BLaER1 treated with 17β-estradiol and CSF1 and Interleukin-3, amounts not matched to agents 10 nM and 100 nM (cell line): ENCODE measurements at regions not wholly inside any gene's neighbourhood (a gene's known extent, or its start where the extent isn't known, plus 50 kb on each side); places are given as distances from the start of the nearest gene placed in this dataset.

Experiments
- H3K27ac ChIP-seq, 11 experiments: shearing (Covaris generic); formaldehyde crosslinking; 2 replicates each; pipeline ENCODE4 v1.8.1; 2022
- H3K27me3 ChIP-seq, 11 experiments: shearing (Covaris generic); formaldehyde crosslinking; 2 replicates each; pipeline ENCODE4 v1.8.1; 2022
- H3K36me3 ChIP-seq, 11 experiments: shearing (Covaris generic); formaldehyde crosslinking; 2 replicates each; pipeline ENCODE4 v1.8.1; 2022
- H3K4me1 ChIP-seq, 10 experiments: shearing (Covaris generic); formaldehyde crosslinking; 2 replicates each; pipeline ENCODE4 v1.8.1; 2022
- H3K4me2 ChIP-seq, 11 experiments: shearing (Covaris generic); formaldehyde crosslinking; 2 replicates each; pipeline ENCODE4 v1.8.1; 2022
- H3K4me3 ChIP-seq, 10 experiments: shearing (Covaris generic); formaldehyde crosslinking; 2 replicates each; pipeline ENCODE4 v1.8.1; 2022
- H3K9ac ChIP-seq, 11 experiments: shearing (Covaris generic); formaldehyde crosslinking; 2 replicates each; pipeline ENCODE4 v1.8.1; 2022
- H3K9me3 ChIP-seq, 11 experiments: shearing (Covaris generic); formaldehyde crosslinking; replicated peaks in 1 of 11; 2 replicates each; pipeline ENCODE4 v1.8.1; 2022
- H4K20me1 ChIP-seq, 11 experiments: shearing (Covaris generic); formaldehyde crosslinking; 2 replicates each; pipeline ENCODE4 v1.8.1; 2022
- Cebpa-rat ChIP-seq, 11 experiments: shearing (Covaris generic); IDR thresholded peaks; 2 replicates each; pipeline ENCODE4 v1.8.1; 2022

GRCh38 chr9:135295551-135296300, 183.9 kb upstream of the PPP1R26 start:
- Histone ChIP-seq H4K20me1 (peaks cover 0 to 18% (median 0%) of the 10 kb centered on the region in 11 experiments; a peak in 2 of 22 replicates), H3K27me3 (peaks cover 0 to 17% (median 0%) of the 10 kb centered on the region in 11 experiments; a peak in 6 of 22 replicates), H3K9me3 (no peaks in the 10 kb centered on the region), H3K27ac (no peak overlapping the region), H3K9ac (no peak overlapping the region), H3K36me3 (no peaks in the 10 kb centered on the region), H3K4me2 (0 out of 22 replicates have a peak overlapping the region, but pooled peaks of 1 of the 11 experiments have one; percentile 45), H3K4me3 (no peak overlapping the region), H3K4me1 (peaks cover 0 to 46% (median 34%) of the 10 kb centered on the region in 10 experiments; a peak in 14 of 20 replicates)
- TF ChIP-seq Cebpa-rat (IDR thresholded peaks at IDR 0.05): no peak

GRCh38 chr9:135296735-135297455, 182.7 kb upstream of the PPP1R26 start:
- TF ChIP-seq Cebpa-rat (IDR thresholded peaks at IDR 0.05): no peak
- no peak overlapping the region for H3K9ac ChIP-seq
- peak overlapping the region in 8 of 11 experiments; percentile 13 to 56 (median 48); a peak in 13 of 22 replicates for H3K4me2 ChIP-seq
- peaks cover 0 to 53% (median 46%) of the 10 kb centered on the region in 10 experiments; a peak in 14 of 20 replicates for H3K4me1 ChIP-seq
- no peak overlapping the region for H3K4me3 ChIP-seq
- H3K36me3 ChIP-seq: no peaks in the 10 kb centered on the region
- peaks cover 0 to 26% (median 0%) of the 10 kb centered on the region in 11 experiments; a peak in 6 of 22 replicates for H3K27me3 ChIP-seq
- H4K20me1 ChIP-seq: peaks cover 0 to 16% (median 0%) of the 10 kb centered on the region in 11 experiments; a peak in 1 of 22 replicates
- no peaks in the 10 kb centered on the region for H3K9me3 ChIP-seq
- H3K27ac ChIP-seq: no peak overlapping the region

GRCh38 chr9:135297456-135298075, 182.0 kb upstream of the PPP1R26 start:
- peak overlapping the region in 8 of 11 experiments; percentile 13 to 56 (median 48); a peak in 13 of 22 replicates for H3K4me2 ChIP-seq
- peaks cover 0 to 16% (median 0%) of the 10 kb centered on the region in 11 experiments; a peak in 1 of 22 replicates for H4K20me1 ChIP-seq
- H3K36me3 ChIP-seq: no peaks in the 10 kb centered on the region
- TF ChIP-seq Cebpa-rat (IDR thresholded peaks at IDR 0.05): no peak
- peaks cover 0 to 26% (median 0%) of the 10 kb centered on the region in 11 experiments; a peak in 6 of 22 replicates for H3K27me3 ChIP-seq
- no peaks in the 10 kb centered on the region for H3K9me3 ChIP-seq
- no peak overlapping the region for H3K9ac ChIP-seq
- H3K27ac ChIP-seq: no peak overlapping the region
- H3K4me1 ChIP-seq: peaks cover 0 to 60% (median 47%) of the 10 kb centered on the region in 10 experiments; a peak in 14 of 20 replicates
- no peak overlapping the region for H3K4me3 ChIP-seq

GRCh38 chr9:135299239-135299590, 180.4 kb upstream of the PPP1R26 start:
- H3K27ac ChIP-seq: no peak overlapping the region
- H3K4me2 ChIP-seq: peak overlapping the region in 8 of 11 experiments; percentile 28 to 68 (median 54); a peak in 15 of 22 replicates
- H3K36me3 ChIP-seq: no peaks in the 10 kb centered on the region
- TF ChIP-seq Cebpa-rat (IDR thresholded peaks at IDR 0.05): no peak
- H3K4me3 ChIP-seq: no peak overlapping the region
- peaks cover 0 to 16% (median 0%) of the 10 kb centered on the region in 11 experiments; a peak in 1 of 22 replicates for H4K20me1 ChIP-seq
- H3K9me3 ChIP-seq: no peaks in the 10 kb centered on the region
- H3K9ac ChIP-seq: no peak overlapping the region
- peaks cover 0 to 70% (median 56%) of the 10 kb centered on the region in 10 experiments; a peak in 15 of 20 replicates for H3K4me1 ChIP-seq
- peaks cover 0 to 26% (median 0%) of the 10 kb centered on the region in 11 experiments; a peak in 6 of 22 replicates for H3K27me3 ChIP-seq

- peaks cover 0 to 70% (median 56%) of the 10 kb centered on the region in 10 experiments; a peak in 15 of 20 replicates for H3K4me1 ChIP-seq
- H3K4me2 ChIP-seq: peak overlapping the region in 8 of 11 experiments; percentile 28 to 68 (median 54); a peak in 14 of 22 replicates
- H3K9me3 ChIP-seq: no peaks in the 10 kb centered on the region
- no peak overlapping the region for H3K27ac ChIP-seq
- H3K27me3 ChIP-seq: peaks cover 0 to 26% (median 0%) of the 10 kb centered on the region in 11 experiments; a peak in 6 of 22 replicates
- H3K9ac ChIP-seq: no peak overlapping the region
- TF ChIP-seq Cebpa-rat (IDR thresholded peaks at IDR 0.05): no peak
- H3K36me3 ChIP-seq: no peaks in the 10 kb centered on the region
- H4K20me1 ChIP-seq: peaks cover 0 to 16% (median 0%) of the 10 kb centered on the region in 11 experiments; a peak in 1 of 22 replicates
- H3K4me3 ChIP-seq: no peak overlapping the region
Measured at GRCh38 chr9:135299651-135300345, 179.8 kb upstream of the PPP1R26 start.

- Histone ChIP-seq H3K27ac (no peak overlapping the region), H3K36me3 (no peaks in the 10 kb centered on the region), H3K4me2 (peak overlapping the region in 8 of 11 experiments; percentile 28 to 68 (median 54); a peak in 14 of 22 replicates), H3K27me3 (peaks cover 0 to 26% (median 0%) of the 10 kb centered on the region in 11 experiments; a peak in 6 of 22 replicates), H3K4me1 (peaks cover 0 to 70% (median 56%) of the 10 kb centered on the region in 10 experiments; a peak in 15 of 20 replicates), H3K9me3 (no peaks in the 10 kb centered on the region), H3K4me3 (no peak overlapping the region), H4K20me1 (peaks cover 0 to 16% (median 0%) of the 10 kb centered on the region in 11 experiments; a peak in 2 of 22 replicates), H3K9ac (no peak overlapping the region)
- no peak for TF ChIP-seq Cebpa-rat (IDR thresholded peaks at IDR 0.05)
Measured at GRCh38 chr9:135300346-135301141, 179.0 kb upstream of the PPP1R26 start.
